IMR-90 (cell line): ENCODE measurements at regions not wholly inside any gene's neighbourhood (a gene's known extent, or its start where the extent isn't known, plus 50 kb on each side); places are given as distances from the start of the nearest gene placed in this dataset.
A peak's percentile ranks its signal among the peaks of the same experiment; 100 is the strongest.

Source experiments
- ATAC-seq: fragments of 200-7000 bp; cut with Tn5 transposase; 2 replicates; pipeline ENCODE4 v1.9.1; 2020; ENCODE audit warnings: low read depth, mild to moderate bottlenecking, moderate library complexity
- BruUV-seq: library from RNA; stranded (reverse); fragments of 400-500 nt; replicated peaks from 2 replicates; lab custom pipeline; 2021; lab: Mats Ljungman, UMichigan
- CTCF ChIA-PET: fragments of 300-600 bp; formaldehyde crosslinking; extraction: SDS; loops from one replicate; lab custom pipeline; 2021; ENCODE audit warnings: antibody characterized with exemption; lab: Yijun Ruan, JAX
- POLR2A ChIA-PET: fragments of 300-600 bp; sonication (Branson Sonifier 250); formaldehyde crosslinking; loops from one replicate; lab custom pipeline; 2022; ENCODE audit warnings: antibody characterized with exemption; ENCODE audit not compliant: unreplicated experiment; lab: Charles Lee
- DNase-seq: peaks from one replicate; pipeline ENCODE4 v3.0.0; 2013
- H2AFZ ChIP-seq: replicated peaks from 2 replicates; pipeline ENCODE3; 2013; ENCODE audit warnings: low read length, mild to moderate bottlenecking; ENCODE audit not compliant: poor library complexity
- H2AK5ac ChIP-seq: 2 replicates; pipeline ENCODE4 v1.6.1; 2013; ENCODE audit warnings: low read depth, low read length, inconsistent platforms
- H2AK9ac ChIP-seq: replicated peaks from 2 replicates; pipeline ENCODE3; 2013; ENCODE audit warnings: mild to moderate bottlenecking, low read depth, low read length, moderate library complexity; ENCODE audit not compliant: poor library complexity
- H2BK120ac ChIP-seq: 2 replicates; pipeline ENCODE4 v1.6.1; 2013; ENCODE audit warnings: low read depth, low read length, inconsistent platforms
- H2BK15ac ChIP-seq: 3 replicates; pipeline ENCODE4 v1.6.1; 2013; ENCODE audit warnings: low read depth, low read length, inconsistent platforms
- H2BK20ac ChIP-seq: 2 replicates; pipeline ENCODE4 v1.6.1; 2013; ENCODE audit warnings: low read depth, mild to moderate bottlenecking, inconsistent platforms, low read length, moderate library complexity
- H2BK5ac ChIP-seq: 2 replicates; pipeline ENCODE4 v1.6.1; 2013; ENCODE audit warnings: mild to moderate bottlenecking, low read depth, low read length, inconsistent platforms; ENCODE audit not compliant: poor library complexity, severe bottlenecking
- H3K14ac ChIP-seq: replicated peaks from 2 replicates; pipeline ENCODE4 v1.6.1; 2013; ENCODE audit warnings: low read depth, low read length, inconsistent platforms
- H3K18ac ChIP-seq: 2 replicates; pipeline ENCODE4 v1.6.1; 2013; ENCODE audit warnings: low read depth, low read length, control low read depth
- H3K23ac ChIP-seq: 2 replicates; pipeline ENCODE4 v1.6.1; 2013; ENCODE audit warnings: low read depth, low read length, inconsistent platforms
- H3K27ac ChIP-seq: 2 replicates; pipeline ENCODE4 v1.5.1; 2013; ENCODE audit warnings: mild to moderate bottlenecking, control low read depth, low read length; ENCODE audit not compliant: insufficient read depth
- H3K27me3 ChIP-seq: 2 replicates; pipeline ENCODE4 v1.6.1; 2013; ENCODE audit warnings: low read length; ENCODE audit not compliant: control insufficient read depth, insufficient read depth
- H3K36me3 ChIP-seq: 2 replicates; pipeline ENCODE4 v1.6.1; 2013; ENCODE audit warnings: low read length, mixed read lengths; ENCODE audit not compliant: control insufficient read depth, insufficient read depth
- H3K4ac ChIP-seq: 2 replicates; pipeline ENCODE4 v1.6.1; 2013; ENCODE audit warnings: low read depth, low read length, inconsistent platforms
- H3K4me1 ChIP-seq: 2 replicates; pipeline ENCODE4 v1.6.1; 2013; ENCODE audit warnings: low read length, mixed read lengths; ENCODE audit not compliant: control insufficient read depth, insufficient read depth
- H3K4me2 ChIP-seq: 2 replicates; pipeline ENCODE4 v1.6.1; 2013; ENCODE audit warnings: low read depth, mild to moderate bottlenecking, control low read depth, low read length, moderate library complexity
- H3K4me3 ChIP-seq: 2 replicates; pipeline ENCODE4 v1.5.1; 2013; ENCODE audit warnings: low read depth, mild to moderate bottlenecking, control low read depth, low read length, moderate library complexity; ENCODE audit not compliant: insufficient read depth
- H3K56ac ChIP-seq: 2 replicates; pipeline ENCODE4 v1.6.1; 2013; ENCODE audit warnings: low read length, inconsistent platforms; ENCODE audit not compliant: insufficient read depth; ENCODE audit errors: extremely low read depth
- H3K79me1 ChIP-seq, 2 experiments: 2 replicates each; pipeline ENCODE4 v1.6.1; 2013; ENCODE audit warnings: low read length in 2 of 2, inconsistent platforms in 1 of 2, low read depth in 1 of 2
- H3K9ac ChIP-seq: 2 replicates; pipeline ENCODE4 v1.6.1; 2013; ENCODE audit warnings: low read depth, low read length, control low read depth
- H3K9me1 ChIP-seq: 2 replicates; pipeline ENCODE4 v1.6.1; 2013; ENCODE audit warnings: low read length, inconsistent platforms; ENCODE audit not compliant: insufficient read depth
- H3K9me3 ChIP-seq: 2 replicates; pipeline ENCODE4 v1.6.1; 2013; ENCODE audit warnings: low read length; ENCODE audit not compliant: control insufficient read depth, insufficient read depth
- H4K20me1 ChIP-seq: 2 replicates; pipeline ENCODE4 v1.6.1; 2013; ENCODE audit warnings: low read length, inconsistent platforms; ENCODE audit not compliant: insufficient read depth
- H4K5ac ChIP-seq: 2 replicates; pipeline ENCODE4 v1.6.1; 2013; ENCODE audit warnings: mild to moderate bottlenecking, low read depth, low read length, control low read depth
- H4K8ac ChIP-seq, 2 experiments: 2 replicates each; pipeline ENCODE4 v1.6.1; 2013; ENCODE audit warnings: low read depth in 2 of 2, low read length in 2 of 2, control low read depth in 1 of 2, inconsistent platforms in 1 of 2
- H4K91ac ChIP-seq: 2 replicates; pipeline ENCODE4 v1.6.1; 2013; ENCODE audit warnings: low read depth, low read length, inconsistent platforms; ENCODE audit not compliant: insufficient read depth
- FOS ChIP-seq: fragments of 150-350 bp; IDR thresholded peaks from 2 replicates; pipeline ENCODE4 v1.6.1; 2016; ENCODE audit warnings: low read depth, low read length
- MAFK ChIP-seq: IDR thresholded peaks from 2 replicates; pipeline ENCODE4 v1.6.1; 2012; ENCODE audit warnings: low read depth, low read length, improper control_type of control experiment
- MAZ ChIP-seq: IDR thresholded peaks from 2 replicates; pipeline ENCODE4 v1.6.1; 2012; ENCODE audit warnings: low read depth, mild to moderate bottlenecking, low read length, improper control_type of control experiment, moderate library complexity, borderline replicate concordance
- RAD21 ChIP-seq: IDR thresholded peaks from 2 replicates; pipeline ENCODE4 v1.6.1; 2012; ENCODE audit warnings: low read length, improper control_type of control experiment
- WGBS, 2 experiments: methylation state at CpG; one replicate each; pipeline versions ENCODE4 v1.1.5 to v1.1.7; 2013; ENCODE audit warnings: missing lambda C conversion rate in 2 of 2; ENCODE audit not compliant: insufficient read length in 1 of 2; ENCODE audit errors: extremely low coverage in 2 of 2; 5-methylcytosine and 5-hydroxymethylcytosine counted together
- dilution Hi-C: fragments of 300-500 bp; cut with HindIII; formaldehyde crosslinking; loops from one replicate; pipeline ENCODE4 v1.14.3; 2018; ENCODE audit warnings: low sequenced_read_pairs; ENCODE audit not compliant: unreplicated experiment
- in situ Hi-C: fragments of 300-500 bp; cut with MboI; formaldehyde crosslinking; loops from 3 replicates; pipeline ENCODE4 v1.14.3; 2019; ENCODE audit warnings: low sequenced_read_pairs, inconsistent platforms, mixed read lengths
- intact Hi-C: fragments of 100-400 bp; cut with micrococcal nuclease; formaldehyde crosslinking; loops from 2 replicates; pipeline ENCODE4 v1.10.0; 2022
- TF ChIP-seq, protein P1 (sequence below): fragments of 150-350 bp; IDR thresholded peaks from 2 replicates; pipeline ENCODE4 v1.6.1; 2017; ENCODE audit warnings: mild to moderate bottlenecking, antibody characterized with exemption, low read length, low read depth
- TF ChIP-seq, protein P2 (sequence below): conservative IDR thresholded peaks from 2 replicates; pipeline ENCODE4 v1.5.1; 2012; ENCODE audit warnings: mild to moderate bottlenecking, low read depth, low read length, improper control_type of control experiment

DNA sequence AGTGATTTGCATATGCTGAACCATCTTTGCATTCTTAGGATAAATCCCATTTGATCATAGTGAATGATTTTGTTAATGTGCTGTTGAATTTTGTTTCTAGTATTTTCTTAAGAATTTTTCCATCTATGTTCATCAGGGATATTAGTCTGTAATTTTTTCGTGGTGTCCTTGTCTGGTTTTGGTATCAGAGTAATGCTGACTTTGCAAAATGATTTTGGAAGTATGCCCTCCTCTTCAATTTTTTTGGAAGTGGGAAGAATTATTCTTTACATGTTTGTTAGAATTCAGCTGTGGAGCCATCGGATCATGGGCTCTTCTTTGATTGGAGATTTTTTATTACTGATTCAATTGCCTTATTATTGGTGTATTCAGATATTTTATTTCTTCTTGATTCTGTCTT lies 54.0 kb upstream of the TRO start:
- no peak overlapping the region for H3K18ac ChIP-seq
- no CpG with 5 or more reads among the region's 2 CpGs for WGBS, 2 experiments
- ChIA-PET POLR2A (no interaction called here), CTCF (no interaction called here)
- H3K27me3 ChIP-seq, result no peaks in the 10 kb centered on the region; the same call in 1 of the 2 replicates
- no peak overlapping the region for H2BK20ac ChIP-seq
- H3K27ac ChIP-seq, result no peak overlapping the region
- no peak overlapping the region for H3K4ac ChIP-seq
- H3K36me3 ChIP-seq, result no peaks in the 10 kb centered on the region
- no peak overlapping the region for H2BK120ac ChIP-seq
- intact Hi-C loops (no loop called here), in situ Hi-C loops (no loop called here), dilution Hi-C loops (no loop called here)
- no peak overlapping the region for H3K56ac ChIP-seq
- H3K4me3 ChIP-seq, result no peak overlapping the region
- H2AFZ ChIP-seq, result no peak overlapping the region
- no peak overlapping the region for H3K14ac ChIP-seq
- 0 out of 2 replicates have a peak, but pooled peaks cover 2% of the 10 kb centered on the region for H3K9me3 ChIP-seq
- no peak overlapping the region for H3K23ac ChIP-seq
- no peak overlapping the region for H2BK5ac ChIP-seq
- no peaks in the 10 kb centered on the region for H4K20me1 ChIP-seq
- H3K9me1 ChIP-seq, result no peaks in the 10 kb centered on the region
- H4K91ac ChIP-seq, result no peak overlapping the region
- no peak overlapping the region for H4K8ac ChIP-seq
- H2AK9ac ChIP-seq, result no peak overlapping the region
- ATAC-seq (no peak), DNase-seq (no peak)
- no peaks in the 10 kb centered on the region for H3K4me1 ChIP-seq
- H4K5ac ChIP-seq, result no peak overlapping the region
- H3K9ac ChIP-seq, result no peak overlapping the region
- H2BK15ac ChIP-seq, result no peak overlapping the region
- no peaks in the 10 kb centered on the region for H3K79me1 ChIP-seq
- no TSS peak for BruUV-seq
- H3K4me2 ChIP-seq, result no peak overlapping the region
- TF ChIP-seq, protein P1, sequence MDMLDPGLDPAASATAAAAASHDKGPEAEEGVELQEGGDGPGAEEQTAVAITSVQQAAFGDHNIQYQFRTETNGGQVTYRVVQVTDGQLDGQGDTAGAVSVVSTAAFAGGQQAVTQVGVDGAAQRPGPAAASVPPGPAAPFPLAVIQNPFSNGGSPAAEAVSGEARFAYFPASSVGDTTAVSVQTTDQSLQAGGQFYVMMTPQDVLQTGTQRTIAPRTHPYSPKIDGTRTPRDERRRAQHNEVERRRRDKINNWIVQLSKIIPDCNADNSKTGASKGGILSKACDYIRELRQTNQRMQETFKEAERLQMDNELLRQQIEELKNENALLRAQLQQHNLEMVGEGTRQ, result no peak
- TF ChIP-seq MAFK (peak; percentile 96), MAZ (no peak), FOS (no peak), RAD21 (no peak)
- TF ChIP-seq, protein P2, sequence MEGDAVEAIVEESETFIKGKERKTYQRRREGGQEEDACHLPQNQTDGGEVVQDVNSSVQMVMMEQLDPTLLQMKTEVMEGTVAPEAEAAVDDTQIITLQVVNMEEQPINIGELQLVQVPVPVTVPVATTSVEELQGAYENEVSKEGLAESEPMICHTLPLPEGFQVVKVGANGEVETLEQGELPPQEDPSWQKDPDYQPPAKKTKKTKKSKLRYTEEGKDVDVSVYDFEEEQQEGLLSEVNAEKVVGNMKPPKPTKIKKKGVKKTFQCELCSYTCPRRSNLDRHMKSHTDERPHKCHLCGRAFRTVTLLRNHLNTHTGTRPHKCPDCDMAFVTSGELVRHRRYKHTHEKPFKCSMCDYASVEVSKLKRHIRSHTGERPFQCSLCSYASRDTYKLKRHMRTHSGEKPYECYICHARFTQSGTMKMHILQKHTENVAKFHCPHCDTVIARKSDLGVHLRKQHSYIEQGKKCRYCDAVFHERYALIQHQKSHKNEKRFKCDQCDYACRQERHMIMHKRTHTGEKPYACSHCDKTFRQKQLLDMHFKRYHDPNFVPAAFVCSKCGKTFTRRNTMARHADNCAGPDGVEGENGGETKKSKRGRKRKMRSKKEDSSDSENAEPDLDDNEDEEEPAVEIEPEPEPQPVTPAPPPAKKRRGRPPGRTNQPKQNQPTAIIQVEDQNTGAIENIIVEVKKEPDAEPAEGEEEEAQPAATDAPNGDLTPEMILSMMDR, result no peak
- no peak overlapping the region for H2AK5ac ChIP-seq
